ENCODE measurements at regions not wholly inside any gene's neighbourhood (a gene's known extent, or its start where the extent isn't known, plus 50 kb on each side); places are given as distances from the start of the nearest gene placed in this dataset.

GRCh38 chr11:127137771-127138280, 137.3 kb upstream of the KIRREL3 start:
- Histone ChIP-seq H3K27me3 (ENCODE audit: insufficient read depth, low read depth, low read length) (no peaks in the 10 kb centered on the region), H3K9ac (ENCODE audit: low read length) (no peak overlapping the region), H3K4me2 (ENCODE audit: low read length) (no peak overlapping the region), H3K79me2 (replicated peaks; ENCODE audit: insufficient read depth, low read length) (no peaks in the 10 kb centered on the region), H3K4me3 (ENCODE audit: low read length) (no peak overlapping the region), H2AFZ (ENCODE audit: low read depth, low read length) (no peak overlapping the region), H3K36me3 (ENCODE audit: insufficient read depth, low read length) (no peaks in the 10 kb centered on the region), H3K27ac (ENCODE audit: low read length) (no peak overlapping the region), H3K9me3 (ENCODE audit: low read length) (no peaks in the 10 kb centered on the region), H3K9me2 (ENCODE audit: insufficient read depth, low read length) (no peaks in the 10 kb centered on the region), H3F3A (ENCODE audit: insufficient read depth, low read length, poor library complexity, severe bottlenecking) (no peaks in the 10 kb centered on the region), H4K20me1 (ENCODE audit: insufficient read depth) (no peaks in the 10 kb centered on the region)
- TF ChIP-seq TAF1 (IDR thresholded peaks at IDR 0.05; ENCODE audit: low read depth) (no peak), SMC3 (conservative IDR thresholded peaks at IDR 0.05; ENCODE audit: poor library complexity) (no peak), EP300 (conservative IDR thresholded peaks at IDR 0.05; ENCODE audit: poor library complexity, severe bottlenecking) (no peak), MXI1 (conservative IDR thresholded peaks at IDR 0.05; ENCODE audit: poor library complexity, severe bottlenecking) (no peak), RAD21 (conservative IDR thresholded peaks at IDR 0.05) (no peak), EZH2 (IDR thresholded peaks at IDR 0.05; ENCODE audit: borderline replicate concordance, insufficient read depth, low read length, poor library complexity, severe bottlenecking) (no peak), POLR2AphosphoS5 (IDR thresholded peaks at IDR 0.05) (no peak)
- TF ChIP-seq, protein P1, sequence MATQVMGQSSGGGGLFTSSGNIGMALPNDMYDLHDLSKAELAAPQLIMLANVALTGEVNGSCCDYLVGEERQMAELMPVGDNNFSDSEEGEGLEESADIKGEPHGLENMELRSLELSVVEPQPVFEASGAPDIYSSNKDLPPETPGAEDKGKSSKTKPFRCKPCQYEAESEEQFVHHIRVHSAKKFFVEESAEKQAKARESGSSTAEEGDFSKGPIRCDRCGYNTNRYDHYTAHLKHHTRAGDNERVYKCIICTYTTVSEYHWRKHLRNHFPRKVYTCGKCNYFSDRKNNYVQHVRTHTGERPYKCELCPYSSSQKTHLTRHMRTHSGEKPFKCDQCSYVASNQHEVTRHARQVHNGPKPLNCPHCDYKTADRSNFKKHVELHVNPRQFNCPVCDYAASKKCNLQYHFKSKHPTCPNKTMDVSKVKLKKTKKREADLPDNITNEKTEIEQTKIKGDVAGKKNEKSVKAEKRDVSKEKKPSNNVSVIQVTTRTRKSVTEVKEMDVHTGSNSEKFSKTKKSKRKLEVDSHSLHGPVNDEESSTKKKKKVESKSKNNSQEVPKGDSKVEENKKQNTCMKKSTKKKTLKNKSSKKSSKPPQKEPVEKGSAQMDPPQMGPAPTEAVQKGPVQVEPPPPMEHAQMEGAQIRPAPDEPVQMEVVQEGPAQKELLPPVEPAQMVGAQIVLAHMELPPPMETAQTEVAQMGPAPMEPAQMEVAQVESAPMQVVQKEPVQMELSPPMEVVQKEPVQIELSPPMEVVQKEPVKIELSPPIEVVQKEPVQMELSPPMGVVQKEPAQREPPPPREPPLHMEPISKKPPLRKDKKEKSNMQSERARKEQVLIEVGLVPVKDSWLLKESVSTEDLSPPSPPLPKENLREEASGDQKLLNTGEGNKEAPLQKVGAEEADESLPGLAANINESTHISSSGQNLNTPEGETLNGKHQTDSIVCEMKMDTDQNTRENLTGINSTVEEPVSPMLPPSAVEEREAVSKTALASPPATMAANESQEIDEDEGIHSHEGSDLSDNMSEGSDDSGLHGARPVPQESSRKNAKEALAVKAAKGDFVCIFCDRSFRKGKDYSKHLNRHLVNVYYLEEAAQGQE (IDR thresholded peaks at IDR 0.05; ENCODE audit: borderline replicate concordance): no peak
- TF ChIP-seq, protein P2, sequence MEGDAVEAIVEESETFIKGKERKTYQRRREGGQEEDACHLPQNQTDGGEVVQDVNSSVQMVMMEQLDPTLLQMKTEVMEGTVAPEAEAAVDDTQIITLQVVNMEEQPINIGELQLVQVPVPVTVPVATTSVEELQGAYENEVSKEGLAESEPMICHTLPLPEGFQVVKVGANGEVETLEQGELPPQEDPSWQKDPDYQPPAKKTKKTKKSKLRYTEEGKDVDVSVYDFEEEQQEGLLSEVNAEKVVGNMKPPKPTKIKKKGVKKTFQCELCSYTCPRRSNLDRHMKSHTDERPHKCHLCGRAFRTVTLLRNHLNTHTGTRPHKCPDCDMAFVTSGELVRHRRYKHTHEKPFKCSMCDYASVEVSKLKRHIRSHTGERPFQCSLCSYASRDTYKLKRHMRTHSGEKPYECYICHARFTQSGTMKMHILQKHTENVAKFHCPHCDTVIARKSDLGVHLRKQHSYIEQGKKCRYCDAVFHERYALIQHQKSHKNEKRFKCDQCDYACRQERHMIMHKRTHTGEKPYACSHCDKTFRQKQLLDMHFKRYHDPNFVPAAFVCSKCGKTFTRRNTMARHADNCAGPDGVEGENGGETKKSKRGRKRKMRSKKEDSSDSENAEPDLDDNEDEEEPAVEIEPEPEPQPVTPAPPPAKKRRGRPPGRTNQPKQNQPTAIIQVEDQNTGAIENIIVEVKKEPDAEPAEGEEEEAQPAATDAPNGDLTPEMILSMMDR (IDR thresholded peaks at IDR 0.05; ENCODE audit: poor library complexity, severe bottlenecking): no peak

DNA sequence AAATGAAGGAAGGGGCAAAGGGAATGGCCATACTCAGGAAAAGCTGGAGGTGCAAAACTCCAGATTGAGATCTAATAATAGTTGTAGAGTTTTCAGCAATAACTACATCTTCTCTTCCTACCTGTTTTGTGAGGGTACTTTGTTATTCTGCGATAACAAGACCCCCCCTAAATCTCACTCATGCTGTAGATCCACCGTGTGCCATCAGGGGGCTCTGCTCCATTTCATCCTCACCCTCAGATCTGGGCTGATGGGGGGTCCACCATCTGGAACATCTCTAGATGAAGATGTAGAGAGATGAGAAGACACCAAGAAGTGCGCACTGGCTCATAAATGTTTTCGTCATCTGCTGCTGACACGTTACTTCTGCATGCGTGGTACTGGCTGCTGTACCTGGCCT, 135.9 kb upstream of the KIRREL3 start:
- Histone ChIP-seq H3K79me2 (replicated peaks; ENCODE audit: insufficient read depth, low read length) (no peaks in the 10 kb centered on the region), H3K9ac (ENCODE audit: low read length) (no peak overlapping the region), H3F3A (ENCODE audit: insufficient read depth, low read length, poor library complexity, severe bottlenecking) (no peaks in the 10 kb centered on the region), H3K9me3 (ENCODE audit: low read length) (no peaks in the 10 kb centered on the region), H4K20me1 (ENCODE audit: insufficient read depth) (no peaks in the 10 kb centered on the region), H3K36me3 (ENCODE audit: insufficient read depth, low read length) (no peaks in the 10 kb centered on the region), H3K4me2 (ENCODE audit: low read length) (no peak overlapping the region), H2AFZ (ENCODE audit: low read depth, low read length) (no peak overlapping the region), H3K9me2 (ENCODE audit: insufficient read depth, low read length) (no peaks in the 10 kb centered on the region), H3K27ac (ENCODE audit: low read length) (no peak overlapping the region), H3K4me3 (ENCODE audit: low read length) (no peak overlapping the region), H3K27me3 (ENCODE audit: insufficient read depth, low read depth, low read length) (no peaks in the 10 kb centered on the region)
- TF ChIP-seq EZH2 (IDR thresholded peaks at IDR 0.05; ENCODE audit: borderline replicate concordance, insufficient read depth, low read length, poor library complexity, severe bottlenecking) (no peak), TAF1 (IDR thresholded peaks at IDR 0.05; ENCODE audit: low read depth) (no peak), MXI1 (conservative IDR thresholded peaks at IDR 0.05; ENCODE audit: poor library complexity, severe bottlenecking) (no peak), RAD21 (conservative IDR thresholded peaks at IDR 0.05) (no peak), EP300 (conservative IDR thresholded peaks at IDR 0.05; ENCODE audit: poor library complexity, severe bottlenecking) (no peak)
- TF ChIP-seq, protein P2 (IDR thresholded peaks at IDR 0.05; ENCODE audit: poor library complexity, severe bottlenecking): no peak
